Coronary artery (tissue), 2 donors: ENCODE measurements at regions not wholly inside any gene's neighbourhood (a gene's known extent, or its start where the extent isn't known, plus 50 kb on each side); places are given as distances from the start of the nearest gene placed in this dataset.
"Not testable (repeated sequence)": the region's sequence is repeated elsewhere in the genome, so short reads cannot be mapped to it uniquely, and the experiment has no call there.

Source experiments
- DNase-seq: peaks from one replicate; pipeline ENCODE4 v3.0.0-alpha.2; 2017; ENCODE audit warnings: low spot score
- H3K27ac ChIP-seq, 2 donors: fragments of 200-600 bp; sonication (generic); one replicate each; pipeline ENCODE4 v1.5.1; 2016 to 2019
- H3K4me3 ChIP-seq: fragments of 200-600 bp; sonication (generic); 2 replicates; pipeline ENCODE4 v1.5.1; 2016; ENCODE audit warnings: mild to moderate bottlenecking, moderate library complexity
- TF ChIP-seq, protein P1 (sequence below): fragments of 200-600 bp; sonication (generic); IDR thresholded peaks from one replicate; pipeline ENCODE4 v1.5.1; 2019; ENCODE audit warnings: antibody characterized with exemption

- H3K4me3 ChIP-seq, result no peak overlapping the region
- TF ChIP-seq, protein P1, sequence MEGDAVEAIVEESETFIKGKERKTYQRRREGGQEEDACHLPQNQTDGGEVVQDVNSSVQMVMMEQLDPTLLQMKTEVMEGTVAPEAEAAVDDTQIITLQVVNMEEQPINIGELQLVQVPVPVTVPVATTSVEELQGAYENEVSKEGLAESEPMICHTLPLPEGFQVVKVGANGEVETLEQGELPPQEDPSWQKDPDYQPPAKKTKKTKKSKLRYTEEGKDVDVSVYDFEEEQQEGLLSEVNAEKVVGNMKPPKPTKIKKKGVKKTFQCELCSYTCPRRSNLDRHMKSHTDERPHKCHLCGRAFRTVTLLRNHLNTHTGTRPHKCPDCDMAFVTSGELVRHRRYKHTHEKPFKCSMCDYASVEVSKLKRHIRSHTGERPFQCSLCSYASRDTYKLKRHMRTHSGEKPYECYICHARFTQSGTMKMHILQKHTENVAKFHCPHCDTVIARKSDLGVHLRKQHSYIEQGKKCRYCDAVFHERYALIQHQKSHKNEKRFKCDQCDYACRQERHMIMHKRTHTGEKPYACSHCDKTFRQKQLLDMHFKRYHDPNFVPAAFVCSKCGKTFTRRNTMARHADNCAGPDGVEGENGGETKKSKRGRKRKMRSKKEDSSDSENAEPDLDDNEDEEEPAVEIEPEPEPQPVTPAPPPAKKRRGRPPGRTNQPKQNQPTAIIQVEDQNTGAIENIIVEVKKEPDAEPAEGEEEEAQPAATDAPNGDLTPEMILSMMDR, result no peak
Observed at GRCh38 chr16:10252155-10252554, 69.9 kb upstream of the GRIN2A start.

DNA sequence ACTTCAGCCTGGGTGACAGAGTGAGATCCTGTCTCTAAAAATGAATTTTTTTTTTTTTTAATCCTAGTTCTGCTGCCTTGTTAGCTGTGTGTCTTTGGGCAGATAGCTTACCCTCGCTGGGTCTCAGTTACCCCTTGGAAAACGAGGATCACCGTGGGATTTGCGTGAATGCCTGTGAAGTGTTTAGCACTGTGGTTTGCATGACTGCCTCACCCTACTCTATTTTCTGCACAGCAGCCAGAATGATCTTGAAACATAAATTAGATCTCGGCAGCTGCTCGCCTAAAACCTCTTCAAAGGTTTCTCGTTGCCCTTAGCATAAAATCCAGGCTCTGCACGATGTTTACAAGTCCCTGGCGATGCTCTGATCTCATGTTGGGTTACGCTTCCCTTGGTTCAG lies 71.2 kb upstream of the GRIN2A start:
- no peak overlapping the region for H3K4me3 ChIP-seq
- no peak for DNase-seq
- H3K27ac ChIP-seq, result no peak overlapping the region
- TF ChIP-seq, protein P1, result no peak

More at GRCh38 chr16:10252155-10252554, 69.9 kb upstream of the GRIN2A start:
- no peak for DNase-seq
- H3K27ac ChIP-seq, result no peak overlapping the region

GRCh38 chr16:10255728-10256127 lies 73.5 kb upstream of the GRIN2A start:
- no peak for DNase-seq
- TF ChIP-seq, protein P1, result no peak
- Histone ChIP-seq H3K4me3 (no peak overlapping the region), H3K27ac (no peak overlapping the region)

DNA sequence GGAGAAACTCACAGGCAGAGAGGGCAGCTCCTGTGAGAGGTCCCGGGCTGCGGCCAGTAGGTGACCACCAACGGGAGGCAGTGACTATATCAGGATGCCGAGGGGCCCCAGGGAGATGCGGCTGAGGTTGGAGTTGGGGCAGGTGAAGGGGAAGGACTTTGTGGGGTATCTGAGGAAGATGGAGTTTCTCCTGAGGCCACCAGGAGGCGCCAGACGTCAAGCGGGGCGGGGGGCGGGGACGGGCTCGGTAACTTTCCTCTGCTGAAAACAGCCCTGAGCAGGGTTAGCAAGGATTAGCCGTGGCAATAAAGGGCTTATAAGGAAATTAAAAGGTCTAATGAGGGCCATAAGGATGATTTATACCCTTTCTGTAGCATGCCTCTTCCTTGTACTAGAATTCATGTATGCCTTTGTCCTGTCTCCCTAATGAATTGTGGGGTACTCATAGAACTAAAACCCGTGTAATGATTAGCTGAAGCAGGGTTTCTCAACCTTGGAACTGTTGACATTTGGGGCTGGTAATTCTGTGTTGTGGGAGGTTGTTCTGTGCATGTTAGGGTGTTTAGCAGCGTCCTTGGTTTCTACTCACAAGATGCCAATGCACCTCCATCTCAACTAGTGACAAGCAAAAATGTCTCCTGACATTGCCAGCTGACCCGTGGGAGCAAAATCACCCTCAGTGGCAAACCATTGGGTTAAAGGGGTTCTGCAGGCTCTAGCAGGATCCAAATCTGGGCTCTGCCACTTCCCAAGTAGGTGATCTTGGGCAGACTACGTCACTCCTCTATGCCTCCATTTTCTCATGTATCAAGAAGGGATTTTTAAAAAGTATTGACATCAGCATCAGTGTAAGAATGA lies 74.8 kb upstream of the GRIN2A start:
- Histone ChIP-seq H3K4me3 (peak overlapping the region; percentile 30), H3K27ac (no peak overlapping the region)
- DNase-seq, result no peak
- TF ChIP-seq, protein P1, result peak; percentile 81

- H3K4me3 ChIP-seq, DNase-seq, H3K27ac ChIP-seq: not testable (repeated sequence)
Observed at GRCh38 chr16:10257642-10258251, 75.5 kb upstream of the GRIN2A start.

- H3K4me3 ChIP-seq, H3K27ac ChIP-seq, DNase-seq: not testable (repeated sequence)
Observed at GRCh38 chr16:10258930-10259603, 76.8 kb upstream of the GRIN2A start.

GRCh38 chr16:10261077-10261476 lies 78.8 kb upstream of the GRIN2A start:
- no peak overlapping the region for H3K4me3 ChIP-seq
- no peak for DNase-seq
- TF ChIP-seq, protein P1, result no peak
- no peak overlapping the region for H3K27ac ChIP-seq

- H3K27ac ChIP-seq, DNase-seq, H3K4me3 ChIP-seq: not testable (repeated sequence)
Observed at GRCh38 chr16:10261526-10261925, 79.3 kb upstream of the GRIN2A start.
